ENCODE measurements at regions not wholly inside any gene's neighbourhood (a gene's known extent, or its start where the extent isn't known, plus 50 kb on each side); places are given as distances from the start of the nearest gene placed in this dataset.

- H3K4me3 ChIP-seq = no peak overlapping the region
- H3K27ac ChIP-seq = no peak overlapping the region
- intact Hi-C loops (cut with DNase I) = no loop called here
- no peaks in the 10 kb centered on the region for H3K36me3 ChIP-seq
- no peak for DNase-seq
- no peaks in the 10 kb centered on the region for H3K27me3 ChIP-seq (ENCODE audit: low read depth)
- ATAC-seq = no peak
- TF ChIP-seq, protein P1, sequence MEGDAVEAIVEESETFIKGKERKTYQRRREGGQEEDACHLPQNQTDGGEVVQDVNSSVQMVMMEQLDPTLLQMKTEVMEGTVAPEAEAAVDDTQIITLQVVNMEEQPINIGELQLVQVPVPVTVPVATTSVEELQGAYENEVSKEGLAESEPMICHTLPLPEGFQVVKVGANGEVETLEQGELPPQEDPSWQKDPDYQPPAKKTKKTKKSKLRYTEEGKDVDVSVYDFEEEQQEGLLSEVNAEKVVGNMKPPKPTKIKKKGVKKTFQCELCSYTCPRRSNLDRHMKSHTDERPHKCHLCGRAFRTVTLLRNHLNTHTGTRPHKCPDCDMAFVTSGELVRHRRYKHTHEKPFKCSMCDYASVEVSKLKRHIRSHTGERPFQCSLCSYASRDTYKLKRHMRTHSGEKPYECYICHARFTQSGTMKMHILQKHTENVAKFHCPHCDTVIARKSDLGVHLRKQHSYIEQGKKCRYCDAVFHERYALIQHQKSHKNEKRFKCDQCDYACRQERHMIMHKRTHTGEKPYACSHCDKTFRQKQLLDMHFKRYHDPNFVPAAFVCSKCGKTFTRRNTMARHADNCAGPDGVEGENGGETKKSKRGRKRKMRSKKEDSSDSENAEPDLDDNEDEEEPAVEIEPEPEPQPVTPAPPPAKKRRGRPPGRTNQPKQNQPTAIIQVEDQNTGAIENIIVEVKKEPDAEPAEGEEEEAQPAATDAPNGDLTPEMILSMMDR (IDR thresholded peaks at IDR 0.05) = no peak
- no peaks in the 10 kb centered on the region for H3K4me1 ChIP-seq
- no peaks in the 10 kb centered on the region for H3K9me3 ChIP-seq
These were observed 891.5 kb downstream of the SUCLG1 start for GRCh38 chr2:83567551-83567950.

GRCh38 chr2:83565626-83566025 lies 893.5 kb downstream of the SUCLG1 start:
- Histone ChIP-seq H3K9me3 (no peaks in the 10 kb centered on the region), H3K4me3 (no peak overlapping the region), H3K27me3 (ENCODE audit: low read depth) (no peaks in the 10 kb centered on the region), H3K4me1 (no peaks in the 10 kb centered on the region), H3K36me3 (no peaks in the 10 kb centered on the region), H3K27ac (no peak overlapping the region)
- TF ChIP-seq, protein P1 (IDR thresholded peaks at IDR 0.05) = no peak
- no peak for DNase-seq
- ATAC-seq = no peak
- intact Hi-C loops (cut with DNase I) = no loop called here

DNA sequence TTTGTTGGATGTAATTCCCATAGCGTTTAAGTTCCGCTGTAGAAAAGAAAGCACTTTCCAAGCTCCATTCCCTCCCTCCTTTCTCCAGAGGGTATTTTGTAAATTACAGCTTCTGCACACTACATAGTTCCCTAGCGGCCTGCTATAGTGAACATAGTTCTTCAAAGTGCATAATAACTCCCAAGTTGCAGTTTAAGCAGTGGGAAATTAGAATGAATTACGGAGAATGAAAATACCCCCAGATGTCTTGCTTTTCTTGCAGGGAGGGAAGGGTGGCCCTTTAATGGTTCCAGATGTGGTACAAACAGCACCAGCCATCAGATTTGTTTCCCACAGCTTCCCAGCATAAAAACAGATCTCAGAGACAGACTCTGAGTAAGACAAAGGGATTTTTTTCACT lies 893.9 kb downstream of the SUCLG1 start:
- Histone ChIP-seq H3K27ac (no peak overlapping the region), H3K4me1 (no peaks in the 10 kb centered on the region), H3K9me3 (no peaks in the 10 kb centered on the region), H3K4me3 (no peak overlapping the region), H3K27me3 (ENCODE audit: low read depth) (no peaks in the 10 kb centered on the region), H3K36me3 (no peaks in the 10 kb centered on the region)
- intact Hi-C loops (cut with DNase I) = no loop called here
- ATAC-seq (no peak), DNase-seq (no peak)
- TF ChIP-seq, protein P1 (IDR thresholded peaks at IDR 0.05) = no peak

- H3K4me3 ChIP-seq = no peak overlapping the region
- DNase-seq (no peak), ATAC-seq (no peak)
- TF ChIP-seq, protein P1 (IDR thresholded peaks at IDR 0.05) = no peak
- no peaks in the 10 kb centered on the region for H3K27me3 ChIP-seq (ENCODE audit: low read depth)
- no peaks in the 10 kb centered on the region for H3K9me3 ChIP-seq
- no peaks in the 10 kb centered on the region for H3K4me1 ChIP-seq
- H3K36me3 ChIP-seq = no peaks in the 10 kb centered on the region
- no peak overlapping the region for H3K27ac ChIP-seq
- intact Hi-C loops (cut with DNase I) = no loop called here
These were observed 897.5 kb downstream of the SUCLG1 start for GRCh38 chr2:83561592-83561991.

- TF ChIP-seq, protein P1 (IDR thresholded peaks at IDR 0.05) = no peak
- no peak overlapping the region for H3K27ac ChIP-seq
- no peaks in the 10 kb centered on the region for H3K27me3 ChIP-seq (ENCODE audit: low read depth)
- DNase-seq (no peak), ATAC-seq (no peak)
- H3K9me3 ChIP-seq = no peaks in the 10 kb centered on the region
- no peaks in the 10 kb centered on the region for H3K36me3 ChIP-seq
- no peak overlapping the region for H3K4me3 ChIP-seq
- intact Hi-C loops (cut with DNase I) = no loop called here
- no peaks in the 10 kb centered on the region for H3K4me1 ChIP-seq
These were observed 922.5 kb downstream of the SUCLG1 start for GRCh38 chr2:83536556-83536955.

- ATAC-seq (no peak), DNase-seq (no peak)
- H3K9me3 ChIP-seq = no peaks in the 10 kb centered on the region
- intact Hi-C loops (cut with DNase I) = no loop called here
- H3K4me3 ChIP-seq = no peak overlapping the region
- no peak overlapping the region for H3K27ac ChIP-seq
- H3K27me3 ChIP-seq (ENCODE audit: low read depth) = no peaks in the 10 kb centered on the region
- H3K36me3 ChIP-seq = no peaks in the 10 kb centered on the region
- TF ChIP-seq, protein P1 (IDR thresholded peaks at IDR 0.05) = no peak
- no peaks in the 10 kb centered on the region for H3K4me1 ChIP-seq
These were observed 924.7 kb downstream of the SUCLG1 start for GRCh38 chr2:83534416-83534815.
